Fibroblast of pulmonary artery (primary cell): ENCODE measurements at regions not wholly inside any gene's neighbourhood (a gene's known extent, or its start where the extent isn't known, plus 50 kb on each side); places are given as distances from the start of the nearest gene placed in this dataset.

ENCODE experiments used
- DNase-seq: peaks from one replicate; pipeline ENCODE4 v3.0.0-alpha.2; 2010; ENCODE audit warnings: low read depth
- H3K4me3 ChIP-seq: replicated peaks from 2 replicates; pipeline ENCODE4 v1.5.1; 2011; ENCODE audit warnings: low read depth, mild to moderate bottlenecking, control low read depth, low read length, moderate library complexity
- CTCF ChIP-seq: IDR thresholded peaks from 2 replicates; pipeline ENCODE4 v1.5.1; 2011; ENCODE audit warnings: mild to moderate bottlenecking, control low read depth, low read length, inconsistent platforms; ENCODE audit errors: missing control alignments

GRCh38 chr2:126177479-126177878 is 478.5 kb upstream of the GYPC start:
- no peak for DNase-seq
- H3K4me3 ChIP-seq: no peak overlapping the region
- TF ChIP-seq CTCF: no peak

GRCh38 chr2:126187668-126188067 is 468.3 kb upstream of the GYPC start:
- peak; percentile 28 for DNase-seq
- H3K4me3 ChIP-seq: no peak overlapping the region
- TF ChIP-seq CTCF: no peak

GRCh38 chr2:126189527-126189926 is 466.4 kb upstream of the GYPC start:
- no peak for TF ChIP-seq CTCF
- no peak overlapping the region for H3K4me3 ChIP-seq
- no peak for DNase-seq

- DNase-seq: no peak
- TF ChIP-seq CTCF: no peak
- no peak overlapping the region for H3K4me3 ChIP-seq
Observed at GRCh38 chr2:126200538-126200937, 455.4 kb upstream of the GYPC start.

GRCh38 chr2:126208266-126208665 is 447.7 kb upstream of the GYPC start:
- no peak for DNase-seq
- no peak for TF ChIP-seq CTCF
- H3K4me3 ChIP-seq: no peak overlapping the region

GRCh38 chr2:126212735-126213134 is 443.2 kb upstream of the GYPC start:
- no peak overlapping the region for H3K4me3 ChIP-seq
- TF ChIP-seq CTCF: no peak
- DNase-seq: no peak

GRCh38 chr2:126219081-126219480 is 436.9 kb upstream of the GYPC start:
- DNase-seq: no peak
- no peak for TF ChIP-seq CTCF
- H3K4me3 ChIP-seq: no peak overlapping the region
